ENCODE measurements at regions not wholly inside any gene's neighbourhood (a gene's known extent, or its start where the extent isn't known, plus 50 kb on each side); places are given as distances from the start of the nearest gene placed in this dataset.
"Not testable (repeated sequence)": the region's sequence is repeated elsewhere in the genome, so short reads cannot be mapped to it uniquely, and the experiment has no call there.

- no peak overlapping the region for H3K27ac ChIP-seq (ENCODE audit: insufficient read depth, low read length, poor library complexity, severe bottlenecking)
- H3K36me3 ChIP-seq (ENCODE audit: control insufficient read depth, insufficient read depth, low read length), result no peaks in the 10 kb centered on the region
- H3K27me3 ChIP-seq (replicated peaks; ENCODE audit: control insufficient read depth, insufficient read depth, low read length, poor library complexity, severe bottlenecking), result peaks cover 5% of the 10 kb centered on the region
- DNase-seq, result no peak
- no peaks in the 10 kb centered on the region for H3K4me1 ChIP-seq (ENCODE audit: control insufficient read depth, insufficient read depth, low read length, poor library complexity, severe bottlenecking)
- no peak overlapping the region for H3K4me3 ChIP-seq (ENCODE audit: insufficient read depth, low read depth, low read length, poor library complexity, severe bottlenecking)
- no peaks in the 10 kb centered on the region for H3K9me3 ChIP-seq (ENCODE audit: control insufficient read depth, low read length)
These were observed 56.7 kb downstream of the CCDC74A start for GRCh38 chr2:131584380-131584779.

- Histone ChIP-seq H3K27ac (ENCODE audit: insufficient read depth, low read length, poor library complexity, severe bottlenecking) (no peak overlapping the region), H3K27me3 (replicated peaks; ENCODE audit: control insufficient read depth, insufficient read depth, low read length, poor library complexity, severe bottlenecking) (peaks cover 5% of the 10 kb centered on the region), H3K36me3 (ENCODE audit: control insufficient read depth, insufficient read depth, low read length) (no peaks in the 10 kb centered on the region), H3K4me3 (ENCODE audit: insufficient read depth, low read depth, low read length, poor library complexity, severe bottlenecking) (no peak overlapping the region), H3K9me3 (ENCODE audit: control insufficient read depth, low read length) (no peaks in the 10 kb centered on the region), H3K4me1 (ENCODE audit: control insufficient read depth, insufficient read depth, low read length, poor library complexity, severe bottlenecking) (no peaks in the 10 kb centered on the region)
- DNase-seq, result no peak
These were observed 57.3 kb downstream of the CCDC74A start for GRCh38 chr2:131584940-131585339.

GRCh38 chr2:131588152-131588873 is 60.6 kb downstream of the CCDC74A start:
- H3K4me3 ChIP-seq (ENCODE audit: insufficient read depth, low read depth, low read length, poor library complexity, severe bottlenecking), result no peak overlapping the region
- no peaks in the 10 kb centered on the region for H3K9me3 ChIP-seq (ENCODE audit: control insufficient read depth, low read length)
- DNase-seq, result no peak
- H3K36me3 ChIP-seq (ENCODE audit: control insufficient read depth, insufficient read depth, low read length), result no peaks in the 10 kb centered on the region
- H3K27ac ChIP-seq (ENCODE audit: insufficient read depth, low read length, poor library complexity, severe bottlenecking), result no peak overlapping the region
- H3K4me1 ChIP-seq (ENCODE audit: control insufficient read depth, insufficient read depth, low read length, poor library complexity, severe bottlenecking), result no peaks in the 10 kb centered on the region
- no peaks in the 10 kb centered on the region for H3K27me3 ChIP-seq (replicated peaks; ENCODE audit: control insufficient read depth, insufficient read depth, low read length, poor library complexity, severe bottlenecking)

DNA sequence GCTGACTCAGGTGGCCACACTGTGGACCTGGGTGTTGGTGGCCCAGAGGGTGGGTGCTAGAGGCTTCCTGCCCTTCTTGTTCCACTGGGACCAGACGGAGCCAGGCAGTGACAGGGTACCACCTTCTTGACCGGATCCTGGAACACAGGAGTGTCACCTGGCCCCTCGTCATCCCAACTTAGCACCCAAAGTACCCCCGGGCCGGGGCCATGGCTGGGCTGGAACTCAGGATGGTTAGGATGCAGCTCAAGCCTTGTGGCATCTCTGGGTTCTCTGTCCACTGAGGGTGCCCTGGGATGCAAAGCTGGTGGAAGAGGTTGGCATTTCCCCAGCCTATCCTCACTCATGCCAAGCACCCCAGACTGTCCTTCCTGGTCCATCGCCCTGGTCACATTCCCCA is 61.4 kb downstream of the CCDC74A start:
- not testable (repeated sequence) for H3K27me3 ChIP-seq (replicated peaks; ENCODE audit: control insufficient read depth, insufficient read depth, low read length, poor library complexity, severe bottlenecking); H3K27ac ChIP-seq (ENCODE audit: insufficient read depth, low read length, poor library complexity, severe bottlenecking); H3K36me3 ChIP-seq (ENCODE audit: control insufficient read depth, insufficient read depth, low read length); H3K9me3 ChIP-seq (ENCODE audit: control insufficient read depth, low read length); H3K4me1 ChIP-seq (ENCODE audit: control insufficient read depth, insufficient read depth, low read length, poor library complexity, severe bottlenecking); DNase-seq; H3K4me3 ChIP-seq (ENCODE audit: insufficient read depth, low read depth, low read length, poor library complexity, severe bottlenecking)

DNA sequence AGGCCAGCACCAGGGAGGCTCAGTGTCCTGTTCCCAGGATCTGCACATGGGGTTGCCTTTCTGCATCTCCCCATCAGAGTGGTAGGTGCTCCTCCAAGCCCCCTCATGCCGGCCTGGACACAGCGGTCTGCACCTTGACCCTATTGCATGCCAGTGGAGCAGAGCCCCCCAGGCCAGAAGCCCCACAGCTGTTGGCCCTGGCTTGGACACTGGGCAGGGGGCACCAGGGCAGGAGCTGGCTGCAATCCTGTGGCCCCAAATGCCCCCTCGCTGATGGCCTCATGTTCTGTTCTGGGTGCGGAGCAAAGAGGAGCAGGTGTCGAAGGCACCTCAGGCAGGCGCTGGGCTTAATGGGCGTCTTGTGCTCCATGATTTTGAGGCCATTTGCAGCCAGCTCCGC is 62.7 kb downstream of the CCDC74A start:
- no peak for DNase-seq
- Histone ChIP-seq H3K36me3 (ENCODE audit: control insufficient read depth, insufficient read depth, low read length) (no peaks in the 10 kb centered on the region), H3K4me1 (ENCODE audit: control insufficient read depth, insufficient read depth, low read length, poor library complexity, severe bottlenecking) (no peaks in the 10 kb centered on the region), H3K4me3 (ENCODE audit: insufficient read depth, low read depth, low read length, poor library complexity, severe bottlenecking) (no peak overlapping the region), H3K9me3 (ENCODE audit: control insufficient read depth, low read length) (no peaks in the 10 kb centered on the region), H3K27me3 (replicated peaks; ENCODE audit: control insufficient read depth, insufficient read depth, low read length, poor library complexity, severe bottlenecking) (no peaks in the 10 kb centered on the region), H3K27ac (ENCODE audit: insufficient read depth, low read length, poor library complexity, severe bottlenecking) (no peak overlapping the region)

GRCh38 chr2:131590896-131591295 is 63.2 kb downstream of the CCDC74A start:
- Histone ChIP-seq H3K4me1 (ENCODE audit: control insufficient read depth, insufficient read depth, low read length, poor library complexity, severe bottlenecking) (no peaks in the 10 kb centered on the region), H3K27me3 (replicated peaks; ENCODE audit: control insufficient read depth, insufficient read depth, low read length, poor library complexity, severe bottlenecking) (no peaks in the 10 kb centered on the region), H3K9me3 (ENCODE audit: control insufficient read depth, low read length) (no peaks in the 10 kb centered on the region), H3K27ac (ENCODE audit: insufficient read depth, low read length, poor library complexity, severe bottlenecking) (no peak overlapping the region), H3K4me3 (ENCODE audit: insufficient read depth, low read depth, low read length, poor library complexity, severe bottlenecking) (no peak overlapping the region), H3K36me3 (ENCODE audit: control insufficient read depth, insufficient read depth, low read length) (no peaks in the 10 kb centered on the region)
- DNase-seq, result no peak

DNA sequence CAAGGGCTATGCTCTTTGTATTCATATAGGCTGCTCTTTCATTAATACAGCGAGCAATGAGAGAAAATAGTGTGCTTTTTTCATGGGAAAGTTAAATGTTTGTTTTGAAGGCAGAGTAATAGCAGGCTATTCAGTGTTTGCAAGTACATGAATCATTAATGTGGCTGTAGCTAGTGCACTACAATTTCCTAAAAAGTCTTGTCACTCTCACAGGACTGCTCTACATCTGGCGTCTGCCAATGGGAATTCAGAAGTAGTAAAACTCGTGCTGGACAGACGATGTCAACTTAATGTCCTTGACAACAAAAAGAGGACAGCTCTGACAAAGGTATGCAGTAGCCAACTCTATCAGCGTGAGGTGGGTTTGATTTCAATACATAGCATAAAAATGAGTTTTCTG is 68.9 kb downstream of the CCDC74A start:
- H3K36me3 ChIP-seq (ENCODE audit: control insufficient read depth, insufficient read depth, low read length); H3K27ac ChIP-seq (ENCODE audit: insufficient read depth, low read length, poor library complexity, severe bottlenecking); H3K4me3 ChIP-seq (ENCODE audit: insufficient read depth, low read depth, low read length, poor library complexity, severe bottlenecking); H3K9me3 ChIP-seq (ENCODE audit: control insufficient read depth, low read length); H3K27me3 ChIP-seq (replicated peaks; ENCODE audit: control insufficient read depth, insufficient read depth, low read length, poor library complexity, severe bottlenecking); H3K4me1 ChIP-seq (ENCODE audit: control insufficient read depth, insufficient read depth, low read length, poor library complexity, severe bottlenecking); DNase-seq: not testable (repeated sequence)

- H3K27me3 ChIP-seq (replicated peaks; ENCODE audit: control insufficient read depth, insufficient read depth, low read length, poor library complexity, severe bottlenecking); H3K27ac ChIP-seq (ENCODE audit: insufficient read depth, low read length, poor library complexity, severe bottlenecking); H3K36me3 ChIP-seq (ENCODE audit: control insufficient read depth, insufficient read depth, low read length); H3K4me3 ChIP-seq (ENCODE audit: insufficient read depth, low read depth, low read length, poor library complexity, severe bottlenecking); H3K9me3 ChIP-seq (ENCODE audit: control insufficient read depth, low read length); DNase-seq; H3K4me1 ChIP-seq (ENCODE audit: control insufficient read depth, insufficient read depth, low read length, poor library complexity, severe bottlenecking): not testable (repeated sequence)
These were observed 74.8 kb downstream of the CCDC74A start for GRCh38 chr2:131602444-131602843.

DNA sequence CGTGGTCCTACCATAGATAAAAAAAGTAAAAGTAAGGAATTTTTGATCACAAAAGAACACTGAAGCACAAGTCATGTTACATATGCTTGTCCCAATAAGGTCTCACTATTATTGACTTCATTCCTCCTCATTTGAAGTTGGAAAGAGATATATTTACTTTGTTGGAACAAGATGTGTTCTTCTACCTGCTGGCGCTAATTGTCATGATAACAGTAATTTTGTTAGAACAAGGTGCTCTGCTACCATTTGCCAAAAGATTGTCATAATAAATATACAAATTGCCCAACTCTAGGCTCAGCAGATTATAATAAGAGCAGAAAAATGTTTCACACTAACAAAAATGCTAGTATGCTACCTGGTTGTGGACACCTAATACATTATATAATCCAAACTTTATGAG is 77.0 kb downstream of the CCDC74A start:
- not testable (repeated sequence) for DNase-seq; H3K9me3 ChIP-seq (ENCODE audit: control insufficient read depth, low read length); H3K4me3 ChIP-seq (ENCODE audit: insufficient read depth, low read depth, low read length, poor library complexity, severe bottlenecking); H3K4me1 ChIP-seq (ENCODE audit: control insufficient read depth, insufficient read depth, low read length, poor library complexity, severe bottlenecking); H3K27ac ChIP-seq (ENCODE audit: insufficient read depth, low read length, poor library complexity, severe bottlenecking); H3K36me3 ChIP-seq (ENCODE audit: control insufficient read depth, insufficient read depth, low read length); H3K27me3 ChIP-seq (replicated peaks; ENCODE audit: control insufficient read depth, insufficient read depth, low read length, poor library complexity, severe bottlenecking)

GRCh38 chr2:131606366-131606765 is 78.7 kb downstream of the CCDC74A start:
- H3K27me3 ChIP-seq (replicated peaks; ENCODE audit: control insufficient read depth, insufficient read depth, low read length, poor library complexity, severe bottlenecking); H3K27ac ChIP-seq (ENCODE audit: insufficient read depth, low read length, poor library complexity, severe bottlenecking); H3K36me3 ChIP-seq (ENCODE audit: control insufficient read depth, insufficient read depth, low read length); H3K4me1 ChIP-seq (ENCODE audit: control insufficient read depth, insufficient read depth, low read length, poor library complexity, severe bottlenecking); DNase-seq; H3K4me3 ChIP-seq (ENCODE audit: insufficient read depth, low read depth, low read length, poor library complexity, severe bottlenecking); H3K9me3 ChIP-seq (ENCODE audit: control insufficient read depth, low read length): not testable (repeated sequence)

Data from effector memory CD4-positive, alpha-beta T cell (primary cell).